Esophagus muscularis mucosa (tissue), 4 donors: ENCODE measurements at regions not wholly inside any gene's neighbourhood (a gene's known extent, or its start where the extent isn't known, plus 50 kb on each side); places are given as distances from the start of the nearest gene placed in this dataset.

Source experiments
- DNase-seq: peaks from one replicate; pipeline ENCODE4 v3.0.0-alpha.2; 2017; ENCODE audit errors: extremely low spot score
- H3K27ac ChIP-seq, 4 donors: fragments of 200-600 bp; sonication (generic); replicated peaks in 1 of 4; 1 replicate in 3 of 4; 2 replicates in 1 of 4; pipeline ENCODE4 v1.5.1; 2016 to 2019; ENCODE audit warnings: mild to moderate bottlenecking in 1 of 4
- H3K27me3 ChIP-seq, 4 donors: fragments of 200-600 bp; sonication (generic); one replicate each; pipeline versions ENCODE4 v1.5.1 to v1.6.0; 2016 to 2019
- H3K36me3 ChIP-seq, 4 donors: fragments of 200-600 bp; sonication (generic); one replicate each; pipeline ENCODE4 v1.5.1; 2016 to 2019
- H3K4me1 ChIP-seq, 4 donors: fragments of 200-600 bp; sonication (generic); one replicate each; pipeline ENCODE4 v1.5.1; 2016 to 2019
- H3K4me3 ChIP-seq, 4 donors: fragments of 200-600 bp; sonication (generic); 1 replicate in 2 of 4; 2 replicates in 2 of 4; pipeline ENCODE4 v1.5.1; 2016 to 2019; ENCODE audit warnings: mild to moderate bottlenecking in 4 of 4, moderate library complexity in 1 of 4
- H3K9me3 ChIP-seq, 4 donors: fragments of 200-600 bp; sonication (generic); 1 replicate in 3 of 4; 2 replicates in 1 of 4; pipeline ENCODE4 v1.5.1; 2016 to 2019
- CTCF ChIP-seq, 3 experiments: fragments of 200-600 bp in 2 of 3; fragments of 450-650 bp in 1 of 3; sonication (generic) in 2 of 3; IDR thresholded peaks; one replicate each; pipeline ENCODE4 v1.5.1; 2017 to 2019; ENCODE audit warnings: antibody characterized with exemption in 3 of 3, mild to moderate bottlenecking in 2 of 3, moderate library complexity in 1 of 3
- EP300 ChIP-seq: sonication (generic); formaldehyde crosslinking; IDR thresholded peaks from one replicate; pipeline ENCODE4 v1.6.1; 2017; ENCODE audit warnings: antibody characterized with exemption
- POLR2A ChIP-seq: fragments of 450-650 bp; IDR thresholded peaks from one replicate; pipeline ENCODE4 v1.6.1; 2017; ENCODE audit warnings: antibody characterized with exemption, moderate library complexity, mild to moderate bottlenecking, low read depth
- POLR2AphosphoS5 ChIP-seq, 2 donors: sonication (generic); formaldehyde crosslinking; IDR thresholded peaks; one replicate each; pipeline ENCODE4 v1.6.1; 2017; ENCODE audit warnings: antibody characterized with exemption in 2 of 2
- WGBS: methylation state at CpG from one replicate; pipeline ENCODE4 v1.1.5; 2018; 5-methylcytosine and 5-hydroxymethylcytosine counted together
- intact Hi-C: fragments of 100-400 bp; cut with DNase I; formaldehyde crosslinking; loops from one replicate; pipeline ENCODE4 v1.15.1; 2023

- TF ChIP-seq POLR2AphosphoS5 (IDR thresholded peaks at IDR 0.05), result no peak
- no peak for TF ChIP-seq CTCF (IDR thresholded peaks at IDR 0.05)
- TF ChIP-seq EP300, result no peak
- TF ChIP-seq POLR2A, result no peak
- DNase-seq, result peak; percentile 74
- intact Hi-C loops, result no loop called here
Observed at GRCh38 chr2:239693761-239694415, 293.1 kb upstream of the HDAC4 start.

DNA sequence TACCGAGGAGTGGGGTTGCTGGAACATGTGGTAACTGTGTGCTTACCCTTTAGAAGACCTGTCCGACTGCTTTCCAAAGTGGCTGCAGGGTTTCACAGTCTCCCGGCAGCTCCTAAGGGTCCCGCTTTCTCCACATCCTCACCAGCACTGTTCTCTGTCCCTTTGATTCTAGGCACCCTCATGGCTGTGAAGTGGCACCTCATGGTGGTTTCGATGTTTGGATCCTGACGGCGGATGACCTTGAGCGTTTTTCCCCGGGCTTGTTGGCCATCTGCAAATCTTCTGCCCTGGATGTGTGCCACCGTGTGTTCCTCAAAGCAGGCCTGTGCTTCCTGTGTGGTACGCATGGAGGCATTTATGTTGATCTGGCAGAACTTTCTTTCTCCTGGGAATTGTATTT lies 292.5 kb upstream of the HDAC4 start:
- H3K4me3 ChIP-seq, result no peak overlapping the region
- DNase-seq, result peak; percentile 82
- no peak for TF ChIP-seq POLR2A
- TF ChIP-seq CTCF (IDR thresholded peaks at IDR 0.05), result no peak
- no peak for TF ChIP-seq POLR2AphosphoS5 (IDR thresholded peaks at IDR 0.05)
- TF ChIP-seq EP300, result no peak
- 84% methylated on average over 11 of the region's 11 CpGs for WGBS
- no peaks in the 10 kb centered on the region for H3K9me3 ChIP-seq
- H3K36me3 ChIP-seq, result no peaks in the 10 kb centered on the region
- peaks cover 0 to 1% (median 0%) of the 10 kb centered on the region in 4 donors for H3K27me3 ChIP-seq
- intact Hi-C loops, result no loop called here
- no peak overlapping the region for H3K27ac ChIP-seq
- peaks cover 0 to 9% (median 2%) of the 10 kb centered on the region in 4 donors for H3K4me1 ChIP-seq

More at GRCh38 chr2:239693761-239694415, 293.1 kb upstream of the HDAC4 start:
- no peak overlapping the region for H3K27ac ChIP-seq
- no peak overlapping the region for H3K4me3 ChIP-seq
- WGBS, result 89% methylated on average over 6 of the region's 9 CpGs
- H3K4me1 ChIP-seq, result peaks cover 0 to 9% (median 2%) of the 10 kb centered on the region in 4 donors
- no peaks in the 10 kb centered on the region for H3K27me3 ChIP-seq
- H3K9me3 ChIP-seq, result no peaks in the 10 kb centered on the region
- H3K36me3 ChIP-seq, result no peaks in the 10 kb centered on the region

- Histone ChIP-seq H3K9me3 (no peaks in the 10 kb centered on the region), H3K27ac (no peak overlapping the region), H3K27me3 (peaks cover 0 to 5% (median 1%) of the 10 kb centered on the region in 4 donors), H3K4me3 (no peak overlapping the region), H3K4me1 (peaks cover 0 to 9% (median 2%) of the 10 kb centered on the region in 4 donors), H3K36me3 (no peaks in the 10 kb centered on the region)
- TF ChIP-seq EP300 (no peak), POLR2AphosphoS5 (IDR thresholded peaks at IDR 0.05) (no peak), CTCF (IDR thresholded peaks at IDR 0.05) (no peak), POLR2A (no peak)
- intact Hi-C loops, result no loop called here
- DNase-seq, result peak; percentile 57
- 91% methylated on average over 7 of the region's 7 CpGs for WGBS
Observed at GRCh38 chr2:239692919-239693318, 292.1 kb upstream of the HDAC4 start.

- Histone ChIP-seq H3K36me3 (no peaks in the 10 kb centered on the region), H3K4me3 (no peak overlapping the region), H3K4me1 (peaks cover 0 to 9% (median 2%) of the 10 kb centered on the region in 4 donors), H3K27me3 (peaks cover 0 to 10% (median 2%) of the 10 kb centered on the region in 4 donors), H3K9me3 (no peaks in the 10 kb centered on the region), H3K27ac (no peak overlapping the region)
- WGBS, result 81% methylated on average over 3 of the region's 8 CpGs
- peak; percentile 87 for DNase-seq
- intact Hi-C loops, result no loop called here
- TF ChIP-seq POLR2AphosphoS5 (IDR thresholded peaks at IDR 0.05), result no peak
- TF ChIP-seq POLR2A, result no peak
- no peak for TF ChIP-seq CTCF (IDR thresholded peaks at IDR 0.05)
- no peak for TF ChIP-seq EP300
Observed at GRCh38 chr2:239692362-239692851, 291.6 kb upstream of the HDAC4 start.
